H9 (cell line): ENCODE measurements at regions not wholly inside any gene's neighbourhood (a gene's known extent, or its start where the extent isn't known, plus 50 kb on each side); places are given as distances from the start of the nearest gene placed in this dataset.
"Not testable (repeated sequence)": the region's sequence is repeated elsewhere in the genome, so short reads cannot be mapped to it uniquely, and the experiment has no call there.

Source experiments
- DNase-seq: peaks from one replicate; pipeline ENCODE4 v3.0.0-alpha.2; 2017
- H2AFZ ChIP-seq: one replicate; pipeline ENCODE4 v1.6.1; 2013; ENCODE audit warnings: mild to moderate bottlenecking, low read length, control low read depth, moderate library complexity
- H2AK5ac ChIP-seq: 2 replicates; pipeline ENCODE4 v1.6.1; 2013; ENCODE audit warnings: low read length, control low read depth, mixed read lengths; ENCODE audit not compliant: insufficient read length
- H2BK120ac ChIP-seq: one replicate; pipeline ENCODE4 v1.6.1; 2013; ENCODE audit warnings: low read depth, mild to moderate bottlenecking, low read length, control low read depth, inconsistent platforms; ENCODE audit not compliant: poor library complexity, severe bottlenecking
- H2BK12ac ChIP-seq: 2 replicates; pipeline ENCODE4 v1.6.1; 2013; ENCODE audit warnings: low read length, control low read depth, mixed read lengths, low read depth; ENCODE audit not compliant: insufficient read length
- H2BK15ac ChIP-seq: 2 replicates; pipeline ENCODE4 v1.6.1; 2013; ENCODE audit warnings: low read depth, low read length, control low read depth
- H2BK20ac ChIP-seq: one replicate; pipeline ENCODE4 v1.6.1; 2013; ENCODE audit warnings: low read depth, mild to moderate bottlenecking, low read length, control low read depth, inconsistent platforms; ENCODE audit not compliant: poor library complexity, severe bottlenecking
- H2BK5ac ChIP-seq: 2 replicates; pipeline ENCODE4 v1.6.1; 2013; ENCODE audit warnings: low read length, control low read depth, mixed read lengths; ENCODE audit not compliant: insufficient read length
- H3K14ac ChIP-seq: 2 replicates; pipeline ENCODE4 v1.6.1; 2013; ENCODE audit warnings: low read length, control low read depth; ENCODE audit not compliant: insufficient read depth
- H3K18ac ChIP-seq: 2 replicates; pipeline ENCODE4 v1.6.1; 2013; ENCODE audit warnings: low read depth, mild to moderate bottlenecking, mixed read lengths, low read length, control low read depth; ENCODE audit not compliant: insufficient read length
- H3K23ac ChIP-seq: 2 replicates; pipeline ENCODE4 v1.6.1; 2013; ENCODE audit warnings: low read length, control low read depth, mixed read lengths, low read depth; ENCODE audit not compliant: insufficient read length
- H3K23me2 ChIP-seq: 2 replicates; pipeline ENCODE4 v1.6.1; 2013; ENCODE audit warnings: low read depth, mild to moderate bottlenecking, mixed read lengths, low read length, control low read depth; ENCODE audit not compliant: insufficient read length, poor library complexity, severe bottlenecking
- H3K27ac ChIP-seq: 2 replicates; pipeline ENCODE4 v1.5.1; 2013; ENCODE audit warnings: low read length, control low read depth, mixed read lengths, low read depth; ENCODE audit not compliant: insufficient read length
- H3K27me3 ChIP-seq: 2 replicates; pipeline ENCODE4 v1.6.1; 2013; ENCODE audit warnings: low read length, control low read depth, inconsistent platforms; ENCODE audit not compliant: insufficient read depth
- H3K4ac ChIP-seq: 2 replicates; pipeline ENCODE4 v1.6.1; 2013; ENCODE audit warnings: low read depth, mild to moderate bottlenecking, control low read depth, inconsistent platforms, low read length, moderate library complexity
- H3K4me1 ChIP-seq: 2 replicates; pipeline ENCODE4 v1.6.1; 2013; ENCODE audit warnings: low read length, control low read depth, inconsistent platforms; ENCODE audit not compliant: insufficient read depth
- H3K4me2 ChIP-seq: 2 replicates; pipeline ENCODE4 v1.6.1; 2013; ENCODE audit warnings: low read length, control low read depth, mixed read lengths; ENCODE audit not compliant: insufficient read length, insufficient read depth
- H3K56ac ChIP-seq: 2 replicates; pipeline ENCODE4 v1.6.1; 2013; ENCODE audit warnings: low read depth, mild to moderate bottlenecking, mixed read lengths, low read length, control low read depth; ENCODE audit not compliant: insufficient read length
- H3K79me1 ChIP-seq: 2 replicates; pipeline ENCODE4 v1.6.1; 2013; ENCODE audit warnings: low read depth, mild to moderate bottlenecking, moderate library complexity, low read length, control low read depth, inconsistent platforms; ENCODE audit not compliant: insufficient read depth, poor library complexity, severe bottlenecking
- H3K79me2 ChIP-seq: 2 replicates; pipeline ENCODE4 v1.6.1; 2013; ENCODE audit warnings: low read length, control low read depth, inconsistent platforms; ENCODE audit not compliant: insufficient read depth
- H3K9ac ChIP-seq: 2 replicates; pipeline ENCODE4 v1.6.1; 2013; ENCODE audit warnings: low read length, control low read depth, mixed read lengths; ENCODE audit not compliant: insufficient read length; ENCODE audit errors: extremely low read depth
- H3K9me3 ChIP-seq: one replicate; pipeline ENCODE4 v1.6.1; 2013; ENCODE audit warnings: low read depth, low read length, inconsistent platforms; ENCODE audit not compliant: control insufficient read depth
- H3T11ph ChIP-seq: one replicate; pipeline ENCODE4 v1.6.1; 2013; ENCODE audit warnings: mild to moderate bottlenecking, low read length, control low read depth, inconsistent platforms
- H4K20me1 ChIP-seq: one replicate; pipeline ENCODE4 v1.6.1; 2013; ENCODE audit not compliant: control insufficient read depth, insufficient read length, insufficient read depth
- H4K5ac ChIP-seq: 2 replicates; pipeline ENCODE4 v1.6.1; 2013; ENCODE audit warnings: low read depth, mild to moderate bottlenecking, mixed read lengths, low read length, control low read depth; ENCODE audit not compliant: insufficient read length
- H4K8ac ChIP-seq: replicated peaks from 2 replicates; pipeline ENCODE4 v1.6.1; 2013; ENCODE audit warnings: low read length, control low read depth, mixed read lengths, low read depth; ENCODE audit not compliant: insufficient read length
- H4K91ac ChIP-seq: 2 replicates; pipeline ENCODE4 v1.6.1; 2013; ENCODE audit warnings: low read depth, mild to moderate bottlenecking, moderate library complexity, mixed read lengths, low read length, control low read depth; ENCODE audit not compliant: insufficient read length
- H3K27ac Mint-ChIP-seq, 3 experiments: 2 replicates in 2 of 3; 3 replicates in 1 of 3; pipeline ENCODE4 v1.8.0; 2020 to 2021; ENCODE audit warnings: mixed read lengths in 3 of 3, mild to moderate bottlenecking in 1 of 3, moderate library complexity in 1 of 3
- H3K27me3 Mint-ChIP-seq: 2 replicates; pipeline ENCODE4 v1.8.0; 2021; ENCODE audit warnings: low read depth, mild to moderate bottlenecking, moderate library complexity, mixed read lengths
- H3K36me3 Mint-ChIP-seq, 3 experiments: 2 replicates in 2 of 3; 3 replicates in 1 of 3; pipeline ENCODE4 v1.8.0; 2020 to 2021; ENCODE audit warnings: low read depth in 3 of 3, mixed read lengths in 3 of 3; ENCODE audit not compliant: insufficient read depth in 1 of 3
- H3K4me1 Mint-ChIP-seq, 2 experiments: 2 replicates each; pipeline ENCODE4 v1.8.0; 2020; ENCODE audit warnings: mixed read lengths in 2 of 2
- H3K4me3 Mint-ChIP-seq, 2 experiments: 2 replicates in 1 of 2; 3 replicates in 1 of 2; pipeline ENCODE4 v1.8.0; 2020 to 2021; ENCODE audit warnings: mild to moderate bottlenecking in 2 of 2, mixed read lengths in 2 of 2, moderate library complexity in 1 of 2
- H3K9me3 Mint-ChIP-seq, 2 experiments: 2 replicates in 1 of 2; 3 replicates in 1 of 2; pipeline ENCODE4 v1.8.0; 2020; ENCODE audit warnings: mild to moderate bottlenecking in 2 of 2, mixed read lengths in 2 of 2, moderate library complexity in 1 of 2
- WGBS: extraction: QIAGEN DNeasy Blood & Tissue Kit; methylation state at CpG from one replicate; pipeline ENCODE4 v1.1.7; 2013; ENCODE audit warnings: missing lambda C conversion rate, low lambda C conversion rate, mixed read lengths; ENCODE audit not compliant: insufficient read length; ENCODE audit errors: extremely low coverage; 5-methylcytosine and 5-hydroxymethylcytosine counted together

DNA sequence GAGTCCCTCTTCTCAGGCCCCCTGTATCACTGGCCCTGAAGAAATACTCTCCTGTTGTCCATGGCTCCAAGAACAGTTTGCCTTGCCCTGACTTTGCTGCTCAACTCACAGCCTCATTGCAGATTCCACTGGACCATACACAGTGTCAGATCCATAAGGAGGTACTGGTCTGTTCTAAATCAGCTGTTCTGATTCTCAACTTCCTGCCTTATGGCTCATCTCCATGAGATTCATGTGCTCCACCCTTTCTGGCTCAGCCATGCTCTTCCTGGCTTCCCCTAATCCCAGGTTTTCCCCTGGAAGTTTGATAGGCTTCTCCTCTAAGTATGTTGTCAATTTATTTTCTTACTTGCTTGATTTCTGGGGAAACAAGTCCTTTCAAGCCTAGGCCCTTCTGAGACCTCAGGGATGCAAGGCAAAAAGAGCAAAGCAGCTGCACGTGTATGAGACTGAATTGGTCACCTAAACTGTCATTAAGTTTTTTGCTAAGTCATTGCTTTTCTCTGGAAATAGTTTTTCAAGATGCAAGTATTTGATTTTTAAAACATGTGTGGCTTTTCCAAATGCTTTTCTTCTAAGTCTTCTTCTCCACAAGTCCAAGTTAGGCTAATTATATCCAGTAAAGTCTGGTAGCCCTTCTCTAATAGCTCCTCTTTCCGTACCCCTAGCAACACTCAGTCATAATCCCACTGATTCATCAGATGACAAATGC is 1288.5 kb downstream of the RPIA start:
- not testable (repeated sequence) for H3K4me2 ChIP-seq, H3K27me3 Mint-ChIP-seq, H3K4ac ChIP-seq, H2AK5ac ChIP-seq, H2BK20ac ChIP-seq, H2BK15ac ChIP-seq, DNase-seq, H3K9ac ChIP-seq, H3K4me3 Mint-ChIP-seq, H3K27ac Mint-ChIP-seq, H2AFZ ChIP-seq, H3K27me3 ChIP-seq, H2BK12ac ChIP-seq, H3K4me1 Mint-ChIP-seq, H3K56ac ChIP-seq, H3K23me2 ChIP-seq, H2BK5ac ChIP-seq, H3K79me1 ChIP-seq, H3K4me1 ChIP-seq, H3K79me2 ChIP-seq, H2BK120ac ChIP-seq, H3K18ac ChIP-seq, H3K14ac ChIP-seq, H4K20me1 ChIP-seq, H4K5ac ChIP-seq, H4K8ac ChIP-seq, H3T11ph ChIP-seq, H3K27ac ChIP-seq, H4K91ac ChIP-seq, H3K23ac ChIP-seq
- peaks cover 12% of the 10 kb centered on the region for H3K9me3 ChIP-seq
- no CpG with 5 or more reads among the region's 2 CpGs for WGBS
- Mint-ChIP-seq H3K36me3 (peaks cover 0 to 12% (median 0%) of the 10 kb centered on the region in 3 experiments; a peak in 3 of 7 replicates), H3K9me3 (peaks cover 55 to 56% of the 10 kb centered on the region in 2 experiments)

DNA sequence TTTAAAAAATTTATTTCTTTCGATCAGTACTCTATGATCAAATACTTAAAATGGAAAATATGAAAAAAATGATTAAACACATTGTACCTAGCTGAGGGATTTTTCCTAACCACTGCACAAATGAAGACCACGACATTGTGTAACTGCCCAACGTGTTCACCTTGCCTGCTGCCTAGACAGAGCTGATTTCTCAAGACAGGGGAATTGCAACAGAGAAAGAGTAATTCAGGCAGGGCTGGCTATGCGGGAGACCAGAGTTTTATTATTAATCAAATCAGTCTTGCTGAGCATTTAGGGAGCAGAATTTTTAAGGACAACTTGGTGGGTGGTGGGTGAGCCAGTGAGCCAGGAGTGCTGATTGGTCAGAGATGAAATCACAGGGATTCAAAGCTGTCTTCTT is 1290.8 kb downstream of the RPIA start:
- peaks cover 0 to 12% (median 0%) of the 10 kb centered on the region in 3 experiments; a peak in 3 of 7 replicates for H3K36me3 Mint-ChIP-seq
- H3K79me1 ChIP-seq, H4K91ac ChIP-seq, H2AFZ ChIP-seq, H3K27me3 ChIP-seq, H3K4me1 Mint-ChIP-seq, H3K27ac ChIP-seq, H3K18ac ChIP-seq, H3K23me2 ChIP-seq, H3K14ac ChIP-seq, H4K5ac ChIP-seq, H3K4me3 Mint-ChIP-seq, H3K27ac Mint-ChIP-seq, H2BK12ac ChIP-seq, H2BK120ac ChIP-seq, H3T11ph ChIP-seq, H3K4ac ChIP-seq, H4K8ac ChIP-seq, DNase-seq, H3K27me3 Mint-ChIP-seq, H3K4me2 ChIP-seq, H3K56ac ChIP-seq, H3K9ac ChIP-seq, H3K79me2 ChIP-seq, H2BK5ac ChIP-seq, H3K4me1 ChIP-seq, H4K20me1 ChIP-seq, H2BK15ac ChIP-seq, H2BK20ac ChIP-seq, H2AK5ac ChIP-seq, H3K23ac ChIP-seq: not testable (repeated sequence)
- WGBS = no CpG with 5 or more reads among the region's 4 CpGs
- peaks cover 59 to 61% of the 10 kb centered on the region in 2 experiments for H3K9me3 Mint-ChIP-seq
- peaks cover 12% of the 10 kb centered on the region for H3K9me3 ChIP-seq
